HepG2 (cell line): ENCODE measurements at regions not wholly inside any gene's neighbourhood (a gene's known extent, or its start where the extent isn't known, plus 50 kb on each side); places are given as distances from the start of the nearest gene placed in this dataset.

Experiments
- ATAC-seq: fragments of 200-7000 bp; cut with Tn5 transposase; 3 replicates; pipeline ENCODE4 v1.9.1; 2020; ENCODE audit warnings: mild to moderate bottlenecking, moderate library complexity
- BruUV-seq: library from RNA; stranded (reverse); fragments of 400-500 nt; replicated peaks from 2 replicates; lab custom pipeline; 2021; lab: Mats Ljungman, UMichigan
- CTCF ChIA-PET: fragments of 300-600 bp; formaldehyde crosslinking; extraction: SDS; loops from one replicate; lab custom pipeline; 2021; ENCODE audit warnings: low total read pairs, inconsistent platforms, low intra/inter-chr PET ratio; lab: Yijun Ruan, JAX
- POLR2A ChIA-PET: fragments of 350-600 bp; sonication (Branson Sonifier 250); formaldehyde crosslinking; loops from one replicate; lab custom pipeline; 2020; ENCODE audit warnings: antibody characterized with exemption, inconsistent platforms; lab: Yijun Ruan, JAX
- DNase-seq: peaks from one replicate; pipeline ENCODE4 v3.0.0-alpha.2; 2015; ENCODE audit warnings: low spot score
- FAIRE-seq: peaks from 3 replicates; lab custom pipeline; 2011; peaks lifted over from hg19 to GRCh38; lab: Jason Lieb, UNC
- H2AFZ ChIP-seq: one replicate; pipeline ENCODE4 v1.6.1; 2011; ENCODE audit warnings: low read length, inconsistent platforms
- H3K27ac ChIP-seq: fragments of 300-600 bp; 3 replicates; pipeline ENCODE4 v1.8.0; 2011; ENCODE audit warnings: mixed run types, mild to moderate bottlenecking, mixed read lengths, low read length, inconsistent platforms; ENCODE audit not compliant: insufficient read depth; ENCODE audit errors: extremely low read length
- H3K27me3 ChIP-seq, 2 experiments: fragments of 200-600 bp in 1 of 2; 2 replicates in 1 of 2; 3 replicates in 1 of 2; pipeline versions ENCODE4 v1.6.0 to v1.8.0; 2011; ENCODE audit warnings: low read length in 2 of 2, mild to moderate bottlenecking in 2 of 2, moderate library complexity in 2 of 2, inconsistent platforms in 1 of 2; ENCODE audit not compliant: insufficient read depth in 2 of 2, control insufficient read depth in 1 of 2
- H3K36me3 ChIP-seq, 2 experiments: fragments of 200-600 bp in 1 of 2; replicated peaks in 1 of 2; 2 replicates in 1 of 2; 3 replicates in 1 of 2; pipeline versions ENCODE4 v1.5.1 to v1.8.0; 2011; ENCODE audit warnings: low read length in 2 of 2, inconsistent platforms in 1 of 2; ENCODE audit not compliant: insufficient read depth in 2 of 2, control insufficient read depth in 1 of 2
- H3K4me1 ChIP-seq: 2 replicates; pipeline ENCODE4 v1.5.1; 2012; ENCODE audit warnings: low read length, inconsistent platforms; ENCODE audit not compliant: insufficient read depth
- H3K4me2 ChIP-seq: 2 replicates; pipeline ENCODE4 v1.6.0; 2011; ENCODE audit warnings: low read depth, low read length, inconsistent platforms
- H3K4me3 ChIP-seq, 3 experiments: fragments of 200-600 bp in 1 of 3; sonication (generic), shearing (Covaris generic) in 1 of 3; replicated peaks in 1 of 3; 2 replicates each; pipeline ENCODE4 v1.5.1; 2011 to 2016; ENCODE audit warnings: low read length in 3 of 3, inconsistent platforms in 2 of 3, low read depth in 2 of 3, mild to moderate bottlenecking in 2 of 3, control low read depth in 1 of 3, mixed read lengths in 1 of 3; ENCODE audit not compliant: insufficient read depth in 1 of 3
- H3K79me2 ChIP-seq: one replicate; pipeline ENCODE4 v1.6.1; 2011; ENCODE audit warnings: low read length, inconsistent platforms; ENCODE audit not compliant: insufficient read depth
- H3K9ac ChIP-seq: 2 replicates; pipeline ENCODE4 v1.6.0; 2011; ENCODE audit warnings: mild to moderate bottlenecking, low read depth, low read length, inconsistent platforms; ENCODE audit not compliant: insufficient read depth
- H3K9me3 ChIP-seq: 2 replicates; pipeline ENCODE4 v1.5.1; 2012; ENCODE audit warnings: mild to moderate bottlenecking, low read length
- H4K20me1 ChIP-seq: 2 replicates; pipeline ENCODE4 v1.6.0; 2011; ENCODE audit warnings: inconsistent platforms, mild to moderate bottlenecking, low read length, moderate library complexity; ENCODE audit not compliant: insufficient read depth
- BRCA1 ChIP-seq: sonication (generic); formaldehyde crosslinking; IDR thresholded peaks from 2 replicates; pipeline ENCODE4 v1.4.0; 2020; ENCODE audit warnings: missing genetic modification reagents
- EED ChIP-seq: sonication (generic); formaldehyde crosslinking; IDR thresholded peaks from 2 replicates; pipeline ENCODE4 v1.5.0; 2020; ENCODE audit warnings: mild to moderate bottlenecking, missing genetic modification reagents
- ESRRA ChIP-seq: sonication (generic); formaldehyde crosslinking; IDR thresholded peaks from 2 replicates; pipeline ENCODE4 v1.5.1; 2020; ENCODE audit warnings: mild to moderate bottlenecking, low read depth, missing genetic modification reagents
- HOXA5 ChIP-seq: sonication (generic); formaldehyde crosslinking; IDR thresholded peaks from 2 replicates; pipeline ENCODE4 v1.4.0; 2020; ENCODE audit warnings: missing genetic modification reagents
- NFKB2 ChIP-seq: sonication (generic); formaldehyde crosslinking; IDR thresholded peaks from 2 replicates; pipeline ENCODE4 v1.4.0; 2020; ENCODE audit warnings: missing genetic modification reagents, borderline replicate concordance
- NPAS2 ChIP-seq: sonication (generic); formaldehyde crosslinking; IDR thresholded peaks from 2 replicates; pipeline ENCODE4 v1.8.0; 2022; ENCODE audit warnings: mild to moderate bottlenecking, missing genetic modification reagents, borderline replicate concordance
- TEF ChIP-seq: sonication (generic); formaldehyde crosslinking; IDR thresholded peaks from 2 replicates; pipeline ENCODE4 v1.5.0; 2020; ENCODE audit warnings: missing genetic modification reagents
- ZBTB25 ChIP-seq: IDR thresholded peaks from 2 replicates; pipeline ENCODE4 v1.6.1; 2018; ENCODE audit warnings: missing genetic modification reagents
- ZNF563 ChIP-seq: sonication (generic); formaldehyde crosslinking; IDR thresholded peaks from 2 replicates; pipeline ENCODE4 v1.8.0; 2022; ENCODE audit warnings: mild to moderate bottlenecking, moderate library complexity, missing genetic modification reagents
- ZNF572 ChIP-seq: sonication (generic); formaldehyde crosslinking; IDR thresholded peaks from 2 replicates; pipeline ENCODE4 v1.5.1; 2020; ENCODE audit warnings: mild to moderate bottlenecking, missing genetic modification reagents
- ZNF597 ChIP-seq: sonication (generic); formaldehyde crosslinking; IDR thresholded peaks from 2 replicates; pipeline ENCODE4 v1.5.0; 2020; ENCODE audit warnings: missing genetic modification reagents
- ZSCAN12 ChIP-seq: sonication (generic); formaldehyde crosslinking; IDR thresholded peaks from 2 replicates; pipeline ENCODE4 v1.9.0; 2021; ENCODE audit warnings: mild to moderate bottlenecking, missing genetic modification reagents
- WGBS: methylation state at CpG from one replicate; pipeline ENCODE4 v1.1.6; 2017; ENCODE audit warnings: low lambda C conversion rate; 5-methylcytosine and 5-hydroxymethylcytosine counted together
- in situ Hi-C: cut with HindIII; loops from 2 replicates; pipeline ENCODE4 v1.10.0; 2017; ENCODE audit warnings: low pct_unique_long_range_greater_than_20kb; ENCODE audit not compliant: extremely low pct_ligation_motif_present
- intact Hi-C: fragments of 100-400 bp; cut with micrococcal nuclease; formaldehyde crosslinking; loops from one replicate; pipeline ENCODE4 v1.10.0; 2022; ENCODE audit not compliant: unreplicated experiment
- TF ChIP-seq, protein P1 (sequence below): sonication (generic); formaldehyde crosslinking; conservative IDR thresholded peaks from 2 replicates; pipeline ENCODE4 v1.8.0; 2022; ENCODE audit warnings: mild to moderate bottlenecking, moderate library complexity, missing genetic modification reagents

- ChIA-PET CTCF (no interaction called here), POLR2A (no interaction called here)
- Histone ChIP-seq H3K4me2 (no peak overlapping the region), H3K27me3 (no peaks in the 10 kb centered on the region), H3K79me2 (no peaks in the 10 kb centered on the region), H3K36me3 (no peaks in the 10 kb centered on the region), H3K9ac (no peak overlapping the region), H3K27ac (no peak overlapping the region), H4K20me1 (no peaks in the 10 kb centered on the region), H3K4me1 (no peaks in the 10 kb centered on the region), H3K4me3 (no peak overlapping the region), H3K9me3 (peaks cover 56% of the 10 kb centered on the region), H2AFZ (no peak overlapping the region)
- no peak for DNase-seq
- in situ Hi-C loops (no loop called here), intact Hi-C loops (no loop called here)
- no peak for FAIRE-seq
- no TSS peak for BruUV-seq
- 8% methylated on average over 5 of the region's 5 CpGs for WGBS
- ATAC-seq: no peak
- no peak for TF ChIP-seq BRCA1
- TF ChIP-seq ZNF563: no peak
- no peak for TF ChIP-seq EED (CRISPR knock-in tag)
- TF ChIP-seq ZBTB25: no peak
- no peak for TF ChIP-seq HOXA5
- no peak for TF ChIP-seq NPAS2 (CRISPR knock-in tag)
- no peak for TF ChIP-seq NFKB2 (CRISPR knock-in tag)
- no peak for TF ChIP-seq ZNF597 (CRISPR knock-in tag)
- no peak for TF ChIP-seq ZSCAN12 (CRISPR knock-in tag)
- no peak for TF ChIP-seq ESRRA (CRISPR knock-in tag)
- TF ChIP-seq, protein P1, sequence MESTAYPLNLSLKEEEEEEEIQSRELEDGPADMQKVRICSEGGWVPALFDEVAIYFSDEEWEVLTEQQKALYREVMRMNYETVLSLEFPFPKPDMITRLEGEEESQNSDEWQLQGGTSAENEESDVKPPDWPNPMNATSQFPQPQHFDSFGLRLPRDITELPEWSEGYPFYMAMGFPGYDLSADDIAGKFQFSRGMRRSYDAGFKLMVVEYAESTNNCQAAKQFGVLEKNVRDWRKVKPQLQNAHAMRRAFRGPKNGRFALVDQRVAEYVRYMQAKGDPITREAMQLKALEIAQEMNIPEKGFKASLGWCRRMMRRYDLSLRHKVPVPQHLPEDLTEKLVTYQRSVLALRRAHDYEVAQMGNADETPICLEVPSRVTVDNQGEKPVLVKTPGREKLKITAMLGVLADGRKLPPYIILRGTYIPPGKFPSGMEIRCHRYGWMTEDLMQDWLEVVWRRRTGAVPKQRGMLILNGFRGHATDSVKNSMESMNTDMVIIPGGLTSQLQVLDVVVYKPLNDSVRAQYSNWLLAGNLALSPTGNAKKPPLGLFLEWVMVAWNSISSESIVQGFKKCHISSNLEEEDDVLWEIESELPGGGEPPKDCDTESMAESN (CRISPR knock-in tag): no peak
- no peak for TF ChIP-seq ZNF572 (CRISPR knock-in tag)
- TF ChIP-seq TEF (CRISPR knock-in tag): no peak
- TF ChIP-seq, all 625 proteins: peak for 0
Measured at GRCh38 chr9:118444403-118444802, 740.2 kb downstream of the TLR4 start.
